ENCODE measurements at regions not wholly inside any gene's neighbourhood (a gene's known extent, or its start where the extent isn't known, plus 50 kb on each side); places are given as distances from the start of the nearest gene placed in this dataset.

- no CpG with 5 or more reads among the region's 3 CpGs for WGBS (ENCODE audit: extremely low coverage, insufficient read length, low lambda C conversion rate)
- peaks cover 52 to 57% of the 10 kb centered on the region in 2 experiments for H3K4me1 Mint-ChIP-seq
- no peak overlapping the region for H3K56ac ChIP-seq (ENCODE audit: insufficient read length, low read depth, low read length)
Observed at GRCh38 chr4:42296196-42296595, 101.1 kb upstream of the SHISA3 start.

More at GRCh38 chr4:42296196-42296595, 101.1 kb upstream of the SHISA3 start:
- no peak overlapping the region for H2BK120ac ChIP-seq (ENCODE audit: low read depth, low read length, poor library complexity, severe bottlenecking)
- no peak overlapping the region for H2AFZ ChIP-seq (ENCODE audit: low read length)
- H3K23me2 ChIP-seq (ENCODE audit: insufficient read length, low read depth, low read length, poor library complexity, severe bottlenecking), result no peaks in the 10 kb centered on the region
- H2BK20ac ChIP-seq (ENCODE audit: low read depth, low read length, poor library complexity, severe bottlenecking), result no peak overlapping the region
- no peak overlapping the region for H3T11ph ChIP-seq (ENCODE audit: low read length)
- H4K91ac ChIP-seq (ENCODE audit: insufficient read length, low read depth, low read length), result no peak overlapping the region
- no peak overlapping the region for H2BK5ac ChIP-seq (ENCODE audit: insufficient read length, low read length)
- Mint-ChIP-seq H3K9me3 (peaks cover 0 to 5% of the 10 kb centered on the region in 2 experiments; a peak in 2 of 5 replicates), H3K36me3 (ENCODE audit: insufficient read depth in 1 of 3, low read depth in 3 of 3) (peaks cover 0 to 5% (median 4%) of the 10 kb centered on the region in 3 experiments; a peak in 5 of 7 replicates), H3K4me3 (no peak overlapping the region), H3K27me3 (ENCODE audit: low read depth) (no peaks in the 10 kb centered on the region; the same call in 1 of the 2 replicates), H3K27ac (no peak overlapping the region; a peak in 1 of 7 replicates)
- H2BK12ac ChIP-seq (ENCODE audit: insufficient read length, low read depth, low read length), result no peak overlapping the region
- no peak overlapping the region for H3K27ac ChIP-seq (ENCODE audit: insufficient read length, low read depth, low read length)
- no peak overlapping the region for H3K18ac ChIP-seq (ENCODE audit: insufficient read length, low read depth, low read length)
- H3K14ac ChIP-seq (ENCODE audit: insufficient read depth, low read length), result no peak overlapping the region
- no peaks in the 10 kb centered on the region for H3K79me1 ChIP-seq (ENCODE audit: insufficient read depth, low read depth, low read length, poor library complexity, severe bottlenecking)
- no peaks in the 10 kb centered on the region for H4K20me1 ChIP-seq (ENCODE audit: control insufficient read depth, insufficient read depth, insufficient read length)
- H4K5ac ChIP-seq (ENCODE audit: insufficient read length, low read depth, low read length), result no peak overlapping the region
- DNase-seq, result no peak
- H4K8ac ChIP-seq (replicated peaks; ENCODE audit: insufficient read length, low read depth, low read length), result no peak overlapping the region
- no peak overlapping the region for H3K23ac ChIP-seq (ENCODE audit: insufficient read length, low read depth, low read length)
- no peaks in the 10 kb centered on the region for H3K79me2 ChIP-seq (ENCODE audit: insufficient read depth, low read length)
- H3K27me3 ChIP-seq (ENCODE audit: insufficient read depth, low read length), result no peaks in the 10 kb centered on the region
- no peak overlapping the region for H3K4me2 ChIP-seq (ENCODE audit: insufficient read depth, insufficient read length, low read length)
- no peak overlapping the region for H2BK15ac ChIP-seq (ENCODE audit: low read depth, low read length)
- TF ChIP-seq CTCF (conservative IDR thresholded peaks at IDR 0.05), result no peak
- peaks cover 17% of the 10 kb centered on the region; the same call in 1 of the 2 replicates for H3K4me1 ChIP-seq (ENCODE audit: insufficient read depth, low read length)
- no peak overlapping the region for H3K9ac ChIP-seq (ENCODE audit: extremely low read depth, insufficient read length, low read length)
- no peak overlapping the region for H2AK5ac ChIP-seq (ENCODE audit: insufficient read length, low read length)
- no peaks in the 10 kb centered on the region for H3K9me3 ChIP-seq (ENCODE audit: control insufficient read depth, low read depth, low read length)
- H3K4ac ChIP-seq (ENCODE audit: low read depth, low read length), result no peak overlapping the region

Measured in H9 (cell line).